Activated CD4-positive, alpha-beta T cell treated with anti-CD3 and anti-CD28 coated beads, Interleukin-2, amount 10 ng/mL, durations not matched to agents 7 days and 5 days (primary cell): ENCODE measurements at regions not wholly inside any gene's neighbourhood (a gene's known extent, or its start where the extent isn't known, plus 50 kb on each side); places are given as distances from the start of the nearest gene placed in this dataset.

Experiments used
- CTCF ChIA-PET: fragments of 350-600 bp; sonication (Branson Sonifier 250); formaldehyde crosslinking; loops from one replicate; lab custom pipeline; 2021; ENCODE audit warnings: antibody characterized with exemption; lab: Charles Lee
- POLR2A ChIA-PET: fragments of 350-600 bp; sonication (Branson Sonifier 250); formaldehyde crosslinking; loops from one replicate; lab custom pipeline; 2021; ENCODE audit warnings: antibody characterized with exemption; lab: Charles Lee
- DNase-seq: peaks from one replicate; pipeline ENCODE4 v3.0.0-alpha.2; 2020
- H3K27ac Mint-ChIP-seq: one replicate; pipeline ENCODE4 v1.8.0; 2021; ENCODE audit warnings: mild to moderate bottlenecking, moderate library complexity, mixed read lengths
- H3K27me3 Mint-ChIP-seq: one replicate; pipeline ENCODE4 v1.8.0; 2021; ENCODE audit warnings: mixed read lengths
- H3K36me3 Mint-ChIP-seq: one replicate; pipeline ENCODE4 v1.8.0; 2021; ENCODE audit warnings: low read depth, mixed read lengths
- H3K4me1 Mint-ChIP-seq: one replicate; pipeline ENCODE4 v1.8.0; 2021; ENCODE audit warnings: mixed read lengths
- H3K4me3 Mint-ChIP-seq: one replicate; pipeline ENCODE4 v1.8.0; 2021; ENCODE audit warnings: mild to moderate bottlenecking, moderate library complexity, mixed read lengths
- H3K9me3 Mint-ChIP-seq: one replicate; pipeline ENCODE4 v1.8.0; 2021; ENCODE audit warnings: mixed read lengths

GRCh38 chr21:38956007-38956406 lies 150.3 kb downstream of the ETS2 start:
- Mint-ChIP-seq H3K4me1 (peaks cover 28% of the 10 kb centered on the region), H3K27me3 (peaks cover 2% of the 10 kb centered on the region), H3K4me3 (no peak overlapping the region), H3K27ac (no peak overlapping the region), H3K36me3 (peaks cover 3% of the 10 kb centered on the region), H3K9me3 (peaks cover 10% of the 10 kb centered on the region)
- no peak for DNase-seq
- CTCF ChIA-PET, result interaction anchor here (1.0 to 1.1 kb wide), 2 partner anchors 38 to 50 kb away, joined by 3 read pairs; no protein-coding TSS in a partner anchor
- POLR2A ChIA-PET, result no interaction called here

- Mint-ChIP-seq H3K27ac (no peak overlapping the region), H3K4me1 (peaks cover 26% of the 10 kb centered on the region), H3K27me3 (peaks cover 2% of the 10 kb centered on the region), H3K36me3 (peaks cover 3% of the 10 kb centered on the region), H3K4me3 (no peak overlapping the region), H3K9me3 (peaks cover 6% of the 10 kb centered on the region)
- POLR2A ChIA-PET, result no interaction called here
- CTCF ChIA-PET, result interaction anchor here (1.0 to 1.1 kb wide), 2 partner anchors 39 to 50 kb away, joined by 3 read pairs; no protein-coding TSS in a partner anchor
- no peak for DNase-seq
Measured at GRCh38 chr21:38955495-38955894, 149.8 kb downstream of the ETS2 start.

- peaks cover 3% of the 10 kb centered on the region for H3K36me3 Mint-ChIP-seq
- H3K27ac Mint-ChIP-seq, result no peak overlapping the region
- ChIA-PET POLR2A (no interaction called here), CTCF (no interaction called here)
- peaks cover 23% of the 10 kb centered on the region for H3K4me1 Mint-ChIP-seq
- no peak for DNase-seq
- H3K4me3 Mint-ChIP-seq, result no peak overlapping the region
- peaks cover 2% of the 10 kb centered on the region for H3K27me3 Mint-ChIP-seq
- peaks cover 8% of the 10 kb centered on the region for H3K9me3 Mint-ChIP-seq
Measured at GRCh38 chr21:38954588-38955004, 148.9 kb downstream of the ETS2 start.

- no peak overlapping the region for H3K27ac Mint-ChIP-seq
- H3K9me3 Mint-ChIP-seq, result peaks cover 8% of the 10 kb centered on the region
- no peak overlapping the region for H3K4me3 Mint-ChIP-seq
- POLR2A ChIA-PET, result no interaction called here
- CTCF ChIA-PET, result no interaction called here
- no peaks in the 10 kb centered on the region for H3K36me3 Mint-ChIP-seq
- no peak for DNase-seq
- peaks cover 2% of the 10 kb centered on the region for H3K27me3 Mint-ChIP-seq
- peaks cover 14% of the 10 kb centered on the region for H3K4me1 Mint-ChIP-seq
Measured at GRCh38 chr21:38953516-38953915, 147.8 kb downstream of the ETS2 start.

GRCh38 chr21:38952890-38953289 lies 147.2 kb downstream of the ETS2 start:
- Mint-ChIP-seq H3K36me3 (no peaks in the 10 kb centered on the region), H3K4me3 (no peak overlapping the region), H3K4me1 (peaks cover 8% of the 10 kb centered on the region), H3K27ac (no peak overlapping the region), H3K27me3 (peaks cover 2% of the 10 kb centered on the region), H3K9me3 (peaks cover 8% of the 10 kb centered on the region)
- ChIA-PET POLR2A (no interaction called here), CTCF (no interaction called here)
- no peak for DNase-seq

- CTCF ChIA-PET, result no interaction called here
- DNase-seq, result no peak
- no peaks in the 10 kb centered on the region for H3K36me3 Mint-ChIP-seq
Measured at GRCh38 chr21:38951095-38951730, 145.5 kb downstream of the ETS2 start.

GRCh38 chr21:38950435-38951094 lies 144.8 kb downstream of the ETS2 start:
- no peak for DNase-seq
- Mint-ChIP-seq H3K27ac (no peak overlapping the region), H3K36me3 (no peaks in the 10 kb centered on the region), H3K4me1 (no peaks in the 10 kb centered on the region), H3K9me3 (peaks cover 8% of the 10 kb centered on the region), H3K4me3 (no peak overlapping the region), H3K27me3 (peaks cover 4% of the 10 kb centered on the region)
- CTCF ChIA-PET, result no interaction called here
- POLR2A ChIA-PET, result no interaction called here

More at GRCh38 chr21:38951095-38951730, 145.5 kb downstream of the ETS2 start:
- H3K27me3 Mint-ChIP-seq, result peaks cover 2% of the 10 kb centered on the region
- POLR2A ChIA-PET, result no interaction called here
- H3K9me3 Mint-ChIP-seq, result peaks cover 8% of the 10 kb centered on the region
- H3K4me3 Mint-ChIP-seq, result no peak overlapping the region
- H3K27ac Mint-ChIP-seq, result no peak overlapping the region
- no peaks in the 10 kb centered on the region for H3K4me1 Mint-ChIP-seq

GRCh38 chr21:38949070-38949380 lies 143.3 kb downstream of the ETS2 start:
- no peak overlapping the region for H3K4me3 Mint-ChIP-seq
- peaks cover 2% of the 10 kb centered on the region for H3K27me3 Mint-ChIP-seq
- no peak for DNase-seq
- CTCF ChIA-PET, result interaction anchor here (1.1 to 1.4 kb wide), 2 partner anchors 30 to 40 kb away, joined by 3 read pairs; no protein-coding TSS in a partner anchor
- peaks cover 8% of the 10 kb centered on the region for H3K9me3 Mint-ChIP-seq
- no peak overlapping the region for H3K27ac Mint-ChIP-seq
- POLR2A ChIA-PET, result no interaction called here
- no peaks in the 10 kb centered on the region for H3K4me1 Mint-ChIP-seq
- H3K36me3 Mint-ChIP-seq, result no peaks in the 10 kb centered on the region

- CTCF ChIA-PET, result interaction anchor here (1.0 to 1.4 kb wide), 3 partner anchors 23 to 41 kb away, joined by 3 read pairs; no protein-coding TSS in a partner anchor
- POLR2A ChIA-PET, result no interaction called here
- Mint-ChIP-seq H3K27me3 (peaks cover 1% of the 10 kb centered on the region), H3K36me3 (no peaks in the 10 kb centered on the region), H3K9me3 (peaks cover 8% of the 10 kb centered on the region), H3K4me3 (no peak overlapping the region), H3K4me1 (no peaks in the 10 kb centered on the region), H3K27ac (no peak overlapping the region)
- no peak for DNase-seq
Measured at GRCh38 chr21:38948377-38949069, 142.8 kb downstream of the ETS2 start.

GRCh38 chr21:38945545-38946245 lies 140.0 kb downstream of the ETS2 start:
- ChIA-PET POLR2A (no interaction called here), CTCF (no interaction called here)
- peaks cover 1% of the 10 kb centered on the region for H3K27me3 Mint-ChIP-seq
- H3K36me3 Mint-ChIP-seq, result no peaks in the 10 kb centered on the region
- peaks cover 5% of the 10 kb centered on the region for H3K9me3 Mint-ChIP-seq
- no peaks in the 10 kb centered on the region for H3K4me1 Mint-ChIP-seq
- no peak for DNase-seq
- H3K27ac Mint-ChIP-seq, result no peak overlapping the region
- no peak overlapping the region for H3K4me3 Mint-ChIP-seq

- ChIA-PET POLR2A (no interaction called here), CTCF (no interaction called here)
- H3K36me3 Mint-ChIP-seq, result no peaks in the 10 kb centered on the region
- H3K9me3 Mint-ChIP-seq, result no peaks in the 10 kb centered on the region
- H3K4me3 Mint-ChIP-seq, result no peak overlapping the region
- H3K4me1 Mint-ChIP-seq, result no peaks in the 10 kb centered on the region
- H3K27me3 Mint-ChIP-seq, result peaks cover 1% of the 10 kb centered on the region
- no peak overlapping the region for H3K27ac Mint-ChIP-seq
- no peak for DNase-seq
Measured at GRCh38 chr21:38944903-38945302, 139.2 kb downstream of the ETS2 start.

- no peaks in the 10 kb centered on the region for H3K36me3 Mint-ChIP-seq
- POLR2A ChIA-PET, result no interaction called here
- no peak overlapping the region for H3K27ac Mint-ChIP-seq
- no peaks in the 10 kb centered on the region for H3K9me3 Mint-ChIP-seq
- H3K4me1 Mint-ChIP-seq, result no peaks in the 10 kb centered on the region
- CTCF ChIA-PET, result no interaction called here
- DNase-seq, result no peak
- H3K27me3 Mint-ChIP-seq, result peaks cover 1% of the 10 kb centered on the region
- no peak overlapping the region for H3K4me3 Mint-ChIP-seq
Measured at GRCh38 chr21:38944402-38944801, 138.7 kb downstream of the ETS2 start.
